ENCODE measurements at regions not wholly inside any gene's neighbourhood (a gene's known extent, or its start where the extent isn't known, plus 50 kb on each side); places are given as distances from the start of the nearest gene placed in this dataset.

- DNase-seq = no peak
Measured at GRCh38 chr4:19999276-19999675, 252.4 kb upstream of the SLIT2 start.

- no peak for DNase-seq
Measured at GRCh38 chr4:19993242-19993641, 258.5 kb upstream of the SLIT2 start.

- no peak for DNase-seq
Measured at GRCh38 chr4:19992471-19993093, 259.1 kb upstream of the SLIT2 start.

GRCh38 chr4:19987746-19988145 is 264.0 kb upstream of the SLIT2 start:
- DNase-seq = no peak

- DNase-seq = no peak
Measured at GRCh38 chr4:19983072-19983471, 268.6 kb upstream of the SLIT2 start.

- DNase-seq = no peak
Measured at GRCh38 chr4:19982556-19982955, 269.1 kb upstream of the SLIT2 start.

- DNase-seq = no peak
Measured at GRCh38 chr4:19971829-19972228, 279.9 kb upstream of the SLIT2 start.

GRCh38 chr4:19969492-19969891 is 282.2 kb upstream of the SLIT2 start:
- no peak for DNase-seq

GRCh38 chr4:19961091-19961490 is 290.6 kb upstream of the SLIT2 start:
- DNase-seq = no peak

- no peak for DNase-seq
Measured at GRCh38 chr4:19958848-19959247, 292.9 kb upstream of the SLIT2 start.

GRCh38 chr4:19947349-19947748 is 304.4 kb upstream of the SLIT2 start:
- no peak for DNase-seq

GRCh38 chr4:19945979-19946380 is 305.7 kb upstream of the SLIT2 start:
- DNase-seq = no peak

GRCh38 chr4:19945501-19945900 is 306.2 kb upstream of the SLIT2 start:
- DNase-seq = no peak

- DNase-seq = no peak
Measured at GRCh38 chr4:19944806-19945205, 306.9 kb upstream of the SLIT2 start.

- DNase-seq = no peak
Measured at GRCh38 chr4:19944251-19944650, 307.5 kb upstream of the SLIT2 start.

- DNase-seq = no peak
Measured at GRCh38 chr4:19941434-19941833, 310.3 kb upstream of the SLIT2 start.

- no peak for DNase-seq
Measured at GRCh38 chr4:19940861-19941260, 310.8 kb upstream of the SLIT2 start.

GRCh38 chr4:19936476-19936875 is 315.2 kb upstream of the SLIT2 start:
- no peak for DNase-seq

- DNase-seq = no peak
Measured at GRCh38 chr4:19930742-19931141, 321.0 kb upstream of the SLIT2 start.

- DNase-seq = no peak
Measured at GRCh38 chr4:19927381-19927780, 324.3 kb upstream of the SLIT2 start.

GRCh38 chr4:19925516-19925915 is 326.2 kb upstream of the SLIT2 start:
- no peak for DNase-seq

GRCh38 chr4:19924761-19925160 is 326.9 kb upstream of the SLIT2 start:
- DNase-seq = no peak

- no peak for DNase-seq
Measured at GRCh38 chr4:19915276-19915675, 336.4 kb upstream of the SLIT2 start.

- no peak for DNase-seq
Measured at GRCh38 chr4:19913650-19914049, 338.1 kb upstream of the SLIT2 start.

All from renal pelvis (tissue), 1 donor.